ENCODE measurements at regions not wholly inside any gene's neighbourhood (a gene's known extent, or its start where the extent isn't known, plus 50 kb on each side); places are given as distances from the start of the nearest gene placed in this dataset.

DNA sequence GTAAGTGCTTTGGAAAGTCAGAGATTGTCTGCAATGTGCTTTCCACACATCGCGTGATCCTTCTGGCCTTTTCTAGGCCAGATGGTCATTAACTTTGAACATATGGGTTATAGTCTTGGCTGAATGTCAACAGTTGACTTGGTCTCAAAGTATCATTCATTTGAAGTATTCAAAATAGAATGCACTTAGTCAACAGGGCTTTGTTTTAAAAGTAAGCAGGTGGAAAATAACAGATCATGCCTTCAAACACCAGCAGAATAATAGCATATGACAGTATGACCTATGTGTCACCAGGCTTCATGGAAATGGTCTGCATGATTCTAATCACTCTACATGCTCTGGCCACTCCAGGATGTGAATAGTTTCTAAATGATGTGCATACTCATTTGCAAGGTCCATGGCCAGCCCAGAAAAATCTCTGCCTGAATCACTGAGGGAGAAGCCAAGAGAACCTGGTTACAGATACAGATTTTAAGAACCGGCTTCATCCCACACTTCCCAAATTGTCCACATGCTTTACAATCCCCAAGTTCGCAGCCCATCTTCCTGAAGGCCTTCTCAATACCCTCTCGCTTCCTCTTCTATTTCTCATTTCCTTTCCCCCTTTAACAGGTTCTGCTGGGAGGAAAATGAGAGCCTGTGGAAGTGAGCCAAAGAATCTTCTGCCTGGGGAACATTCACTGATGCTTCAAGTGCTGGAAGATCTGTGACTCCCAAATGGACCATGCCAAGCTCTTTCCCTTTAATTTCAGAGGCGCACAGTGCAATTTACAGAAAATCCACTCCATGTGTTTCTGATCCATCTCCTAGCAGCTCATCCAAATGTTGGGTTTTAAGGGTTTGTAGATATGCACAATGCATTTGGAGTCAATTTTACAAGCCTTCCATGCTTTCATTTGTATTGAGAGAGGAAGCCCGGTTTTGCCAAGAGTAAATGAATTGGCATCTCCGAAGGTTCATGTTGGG lies 122.8 kb upstream of the GDF10 start:
- H3K27ac Mint-ChIP-seq (ENCODE audit: unreplicated experiment): no peak overlapping the region
- no peak overlapping the region for H3K4me3 Mint-ChIP-seq (ENCODE audit: unreplicated experiment)
- TF ChIP-seq, protein P1, sequence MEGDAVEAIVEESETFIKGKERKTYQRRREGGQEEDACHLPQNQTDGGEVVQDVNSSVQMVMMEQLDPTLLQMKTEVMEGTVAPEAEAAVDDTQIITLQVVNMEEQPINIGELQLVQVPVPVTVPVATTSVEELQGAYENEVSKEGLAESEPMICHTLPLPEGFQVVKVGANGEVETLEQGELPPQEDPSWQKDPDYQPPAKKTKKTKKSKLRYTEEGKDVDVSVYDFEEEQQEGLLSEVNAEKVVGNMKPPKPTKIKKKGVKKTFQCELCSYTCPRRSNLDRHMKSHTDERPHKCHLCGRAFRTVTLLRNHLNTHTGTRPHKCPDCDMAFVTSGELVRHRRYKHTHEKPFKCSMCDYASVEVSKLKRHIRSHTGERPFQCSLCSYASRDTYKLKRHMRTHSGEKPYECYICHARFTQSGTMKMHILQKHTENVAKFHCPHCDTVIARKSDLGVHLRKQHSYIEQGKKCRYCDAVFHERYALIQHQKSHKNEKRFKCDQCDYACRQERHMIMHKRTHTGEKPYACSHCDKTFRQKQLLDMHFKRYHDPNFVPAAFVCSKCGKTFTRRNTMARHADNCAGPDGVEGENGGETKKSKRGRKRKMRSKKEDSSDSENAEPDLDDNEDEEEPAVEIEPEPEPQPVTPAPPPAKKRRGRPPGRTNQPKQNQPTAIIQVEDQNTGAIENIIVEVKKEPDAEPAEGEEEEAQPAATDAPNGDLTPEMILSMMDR (IDR thresholded peaks at IDR 0.05): no peak
- no peaks in the 10 kb centered on the region for H3K4me1 Mint-ChIP-seq (ENCODE audit: low read depth)
- no peaks in the 10 kb centered on the region for H3K9me3 Mint-ChIP-seq (ENCODE audit: low read depth)
- DNase-seq (ENCODE audit: low spot score): no peak
- no peaks in the 10 kb centered on the region for H3K27me3 Mint-ChIP-seq (ENCODE audit: low read depth)
- H3K36me3 Mint-ChIP-seq (ENCODE audit: low read depth): no peaks in the 10 kb centered on the region

DNA sequence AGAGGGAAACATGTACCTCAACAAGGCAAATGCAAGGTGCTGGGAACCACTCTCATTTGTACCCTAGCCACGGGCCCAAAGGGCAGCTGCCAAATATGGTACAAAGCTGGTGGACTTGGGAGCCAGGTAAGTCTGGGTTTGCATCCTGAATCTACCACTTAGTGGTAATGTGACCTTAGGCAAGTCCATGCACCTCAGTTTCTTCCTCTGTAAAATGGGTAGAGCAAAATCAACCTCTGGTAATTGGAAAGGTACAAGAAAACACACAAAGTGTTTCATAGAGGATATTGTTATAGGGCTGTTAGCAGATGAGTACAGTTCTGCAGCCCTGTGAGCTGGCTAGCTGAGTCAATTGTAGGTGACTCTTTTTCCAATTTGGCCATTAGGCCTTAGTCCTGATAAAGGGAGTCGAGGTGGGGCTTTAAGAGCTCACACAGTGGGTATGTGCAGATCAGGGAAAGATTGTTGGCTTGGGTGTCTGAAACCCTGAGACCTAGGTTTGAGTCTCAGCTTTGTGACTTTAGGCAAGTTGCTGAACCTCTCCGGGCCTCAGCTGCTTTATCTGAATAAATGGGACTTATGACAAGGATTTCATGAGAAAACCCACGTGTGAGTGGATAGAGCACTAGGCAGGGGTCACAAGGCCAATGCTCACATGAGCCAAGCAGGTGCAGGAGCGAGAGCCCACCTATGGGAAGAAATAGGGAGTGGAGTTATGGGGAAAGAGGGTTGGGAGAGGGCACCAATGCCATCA lies 121.3 kb upstream of the GDF10 start:
- no peaks in the 10 kb centered on the region for H3K36me3 Mint-ChIP-seq (ENCODE audit: low read depth)
- no peak for DNase-seq (ENCODE audit: low spot score)
- TF ChIP-seq, protein P1 (IDR thresholded peaks at IDR 0.05): no peak

DNA sequence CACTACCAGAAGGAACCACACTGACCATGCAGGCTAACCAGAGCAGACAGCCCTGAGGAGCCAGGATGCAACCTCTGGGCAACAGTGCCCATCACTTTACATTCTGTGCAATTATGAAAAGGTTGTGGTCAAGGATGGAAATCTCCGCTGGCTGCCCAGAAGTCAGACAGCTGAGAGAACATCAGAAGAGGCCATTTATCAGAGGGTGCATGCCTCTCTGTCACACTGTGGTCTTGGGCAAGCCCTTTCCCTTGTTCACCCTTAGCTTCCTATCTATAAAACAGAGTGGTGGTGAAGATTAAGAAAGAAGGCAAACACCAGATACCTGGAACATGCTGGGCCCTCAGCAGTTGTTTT lies 120.7 kb upstream of the GDF10 start:
- Mint-ChIP-seq H3K36me3 (ENCODE audit: low read depth) (no peaks in the 10 kb centered on the region), H3K27me3 (ENCODE audit: low read depth) (no peaks in the 10 kb centered on the region), H3K4me3 (ENCODE audit: unreplicated experiment) (no peak overlapping the region), H3K4me1 (ENCODE audit: low read depth) (peaks cover 12% of the 10 kb centered on the region), H3K9me3 (ENCODE audit: low read depth) (no peaks in the 10 kb centered on the region), H3K27ac (ENCODE audit: unreplicated experiment) (no peak overlapping the region)
- no peak for DNase-seq (ENCODE audit: low spot score)
- TF ChIP-seq, protein P1 (IDR thresholded peaks at IDR 0.05): no peak

More for the DNA sequence above, 121.3 kb upstream of the GDF10 start:
- peaks cover 9% of the 10 kb centered on the region for H3K4me1 Mint-ChIP-seq (ENCODE audit: low read depth)
- H3K27me3 Mint-ChIP-seq (ENCODE audit: low read depth): no peaks in the 10 kb centered on the region
- H3K4me3 Mint-ChIP-seq (ENCODE audit: unreplicated experiment): no peak overlapping the region
- no peaks in the 10 kb centered on the region for H3K9me3 Mint-ChIP-seq (ENCODE audit: low read depth)
- H3K27ac Mint-ChIP-seq (ENCODE audit: unreplicated experiment): no peak overlapping the region

DNA sequence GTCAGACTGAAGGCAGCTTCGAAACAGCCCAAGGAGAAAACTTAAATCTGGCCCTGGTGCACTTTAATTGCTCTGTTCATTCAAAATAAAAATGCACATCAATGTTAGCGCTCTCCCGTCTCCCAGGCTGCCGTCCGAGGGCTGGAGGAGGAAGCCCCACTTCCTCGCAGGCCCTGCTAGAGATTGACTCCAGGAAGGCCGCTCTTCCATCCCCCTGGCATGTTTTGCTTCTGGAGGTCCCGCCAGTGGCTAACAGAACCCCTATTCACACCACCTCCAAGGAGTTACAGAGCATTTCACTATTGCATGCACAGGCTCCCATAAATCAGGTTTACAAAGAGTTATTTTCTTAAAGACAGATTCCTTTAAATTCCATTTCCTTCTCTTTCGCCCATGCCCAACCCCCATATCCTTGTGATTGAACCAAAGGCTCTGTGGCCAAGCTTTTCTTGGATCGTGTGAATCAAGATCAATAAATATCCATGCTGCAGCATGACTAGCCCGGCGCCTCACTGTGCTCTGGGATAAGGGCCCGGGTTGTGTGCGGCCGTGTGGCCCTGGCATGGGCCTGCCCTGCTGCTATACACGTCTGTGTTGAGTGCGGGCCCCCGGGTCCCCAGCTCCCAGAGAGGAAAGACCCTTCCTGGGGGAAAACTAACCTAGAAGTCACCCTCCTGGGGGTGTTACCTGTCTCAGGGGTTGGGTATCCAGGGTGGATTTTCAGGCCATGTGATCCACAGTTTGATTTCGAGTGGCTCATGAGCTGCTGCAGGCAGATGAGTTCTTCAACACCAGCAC lies 118.7 kb upstream of the GDF10 start:
- no peaks in the 10 kb centered on the region for H3K36me3 Mint-ChIP-seq (ENCODE audit: low read depth)
- TF ChIP-seq, protein P1 (IDR thresholded peaks at IDR 0.05): no peak
- H3K27me3 Mint-ChIP-seq (ENCODE audit: low read depth): no peaks in the 10 kb centered on the region
- no peak overlapping the region for H3K4me3 Mint-ChIP-seq (ENCODE audit: unreplicated experiment)
- no peaks in the 10 kb centered on the region for H3K9me3 Mint-ChIP-seq (ENCODE audit: low read depth)
- no peak for DNase-seq (ENCODE audit: low spot score)
- H3K27ac Mint-ChIP-seq (ENCODE audit: unreplicated experiment): no peak overlapping the region
- peaks cover 12% of the 10 kb centered on the region for H3K4me1 Mint-ChIP-seq (ENCODE audit: low read depth)
